ENCODE measurements at regions not wholly inside any gene's neighbourhood (a gene's known extent, or its start where the extent isn't known, plus 50 kb on each side); places are given as distances from the start of the nearest gene placed in this dataset.
A peak's percentile ranks its signal among the peaks of the same experiment; 100 is the strongest.

DNA sequence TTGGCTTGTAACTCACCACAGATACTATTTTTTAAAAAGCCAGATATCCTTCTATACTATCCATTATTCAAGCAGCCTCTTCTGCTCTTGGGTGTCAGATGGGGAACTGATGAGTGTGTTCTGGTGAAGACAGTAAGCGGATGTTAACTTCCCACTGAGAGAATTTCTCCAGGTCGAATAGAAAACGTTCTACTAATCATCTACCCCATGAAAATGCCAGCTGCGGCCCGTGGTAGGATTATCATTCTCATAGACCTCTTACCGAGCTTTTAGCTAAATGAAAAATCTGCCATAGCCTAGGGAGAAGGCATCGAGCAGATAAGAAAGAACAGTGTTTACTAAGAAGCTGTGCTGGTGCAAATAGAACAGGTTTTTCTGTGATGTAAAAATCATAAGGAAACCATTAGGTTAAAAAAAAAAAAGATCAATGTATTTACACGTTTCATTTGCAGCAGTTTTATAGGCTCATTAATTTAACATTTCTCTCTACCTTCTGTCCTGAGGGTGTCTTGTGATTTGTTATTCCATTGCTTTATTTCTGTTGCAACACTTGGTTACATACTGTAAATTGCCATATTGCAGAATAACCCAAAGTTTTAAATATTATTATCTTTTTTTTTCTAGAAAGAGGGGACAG, 1521.5 kb upstream of the ZEB2 start:
- DNase-seq: no peak

DNA sequence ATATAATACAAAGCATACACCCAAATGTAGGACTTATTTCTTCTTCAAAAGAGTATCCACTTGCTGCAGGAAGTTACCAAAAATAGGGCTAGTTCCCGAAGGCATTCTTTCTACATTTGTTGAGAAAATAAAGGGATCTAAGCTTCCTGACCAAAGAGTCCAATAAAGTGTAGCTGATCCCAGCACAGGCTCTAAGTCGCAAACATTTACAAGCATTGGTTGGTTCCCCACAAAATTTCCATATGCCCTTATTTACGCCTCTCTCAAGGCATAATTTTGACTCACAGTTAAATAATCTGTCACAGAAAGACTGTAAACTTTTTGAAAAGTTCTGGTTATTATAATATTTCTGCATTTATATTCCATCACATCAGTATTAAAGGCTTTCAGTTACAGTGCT, 1520.1 kb upstream of the ZEB2 start:
- DNase-seq: no peak

DNA sequence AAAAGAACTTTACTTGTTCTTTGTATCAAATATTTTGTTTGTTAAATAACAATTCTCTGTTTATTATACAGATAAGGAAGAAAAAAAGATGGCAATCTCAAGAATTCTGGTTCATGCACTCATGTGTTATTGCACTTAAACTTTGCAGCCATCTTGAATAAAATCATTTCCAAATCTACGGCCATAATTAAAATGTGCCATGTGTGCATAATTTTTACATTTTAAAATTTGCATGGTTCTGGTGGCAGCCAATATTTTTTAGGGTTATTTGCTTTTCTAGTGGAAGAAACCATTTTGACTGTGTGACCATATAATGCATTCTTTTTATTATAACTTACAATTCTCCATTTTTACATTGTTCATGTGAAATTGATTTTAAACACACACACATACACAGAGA, 1518.1 kb upstream of the ZEB2 start:
- no peak for DNase-seq

DNA sequence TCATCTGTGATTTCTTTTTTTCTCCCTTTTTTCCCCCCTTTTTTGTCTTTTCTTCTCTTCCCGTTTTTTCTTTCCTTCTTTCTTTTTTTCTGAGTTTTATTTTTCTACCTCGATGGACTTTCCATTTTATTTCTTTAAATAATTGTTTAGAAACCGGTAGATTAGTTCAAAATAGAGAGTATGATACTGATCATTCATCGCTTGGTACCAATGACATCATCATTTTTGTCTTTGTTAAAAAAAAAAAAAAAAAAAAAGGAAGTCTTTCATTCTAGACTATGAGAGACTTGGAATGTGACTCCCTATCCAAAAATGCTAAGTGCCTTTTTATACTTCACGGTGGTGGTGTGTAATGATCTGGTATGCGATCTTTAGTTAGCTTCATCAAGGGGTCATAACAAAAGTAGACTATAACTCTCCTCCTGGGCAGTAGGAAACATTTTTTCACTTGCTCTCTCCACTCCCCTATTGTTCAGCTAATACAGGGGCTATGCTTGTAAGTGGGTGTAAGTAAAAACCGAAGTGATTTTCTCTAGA, 1517.5 kb upstream of the ZEB2 start:
- peak; percentile 45 for DNase-seq

- peak; percentile 43 for DNase-seq
These were observed 1511.2 kb upstream of the ZEB2 start for GRCh38 chr2:146031158-146031557.

DNA sequence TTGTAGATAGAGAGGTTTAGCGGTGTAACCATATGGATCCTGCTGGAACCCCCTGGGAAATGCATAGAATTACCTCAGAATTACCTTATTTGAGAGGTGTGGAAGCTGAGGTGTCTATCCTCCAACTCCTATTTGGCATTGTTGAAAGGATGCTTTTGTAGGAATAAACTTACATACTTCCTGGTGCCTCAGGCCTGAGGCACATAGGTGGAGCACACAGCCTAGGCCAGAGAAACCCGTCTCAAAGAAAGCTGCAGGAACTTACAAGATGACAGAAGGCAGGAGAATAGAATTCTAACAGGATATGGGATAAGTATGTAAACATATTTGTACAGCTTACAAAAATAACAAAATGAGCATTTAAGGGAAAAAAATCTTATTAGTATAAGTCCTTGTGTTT, 1507.2 kb upstream of the ZEB2 start:
- no peak for DNase-seq

GRCh38 chr2:146025519-146025918, 1505.6 kb upstream of the ZEB2 start:
- DNase-seq: no peak

DNA sequence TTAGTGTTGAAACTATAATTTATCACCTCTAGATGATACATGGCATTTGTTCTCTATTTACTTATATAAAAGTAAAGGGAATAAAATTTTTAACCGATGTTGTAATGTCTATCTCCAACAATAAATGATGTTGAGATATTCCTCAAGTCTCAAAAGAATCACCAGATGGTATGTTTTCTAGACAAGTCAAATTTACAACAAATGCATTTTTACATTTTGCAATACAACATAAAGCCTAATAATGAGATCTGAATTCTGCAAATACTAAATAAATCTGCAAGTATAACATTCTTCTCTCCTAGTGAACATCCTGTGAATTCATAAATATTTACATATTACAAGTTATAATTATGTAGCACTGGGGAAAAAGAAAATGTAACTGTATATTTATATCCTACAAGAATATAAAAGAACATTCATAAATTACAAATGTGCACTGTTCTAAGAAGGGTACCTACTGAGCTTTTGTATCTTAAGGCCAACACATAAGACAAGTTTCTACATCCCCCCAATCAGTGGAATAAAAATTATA, 1504.4 kb upstream of the ZEB2 start:
- DNase-seq: no peak

GRCh38 chr2:146004462-146004861, 1484.5 kb upstream of the ZEB2 start:
- peak; percentile 86 for DNase-seq

- DNase-seq: no peak
These were observed 1483.4 kb upstream of the ZEB2 start for GRCh38 chr2:146003337-146003736.

GRCh38 chr2:145994910-145995309, 1475.0 kb upstream of the ZEB2 start:
- no peak for DNase-seq

- no peak for DNase-seq
These were observed 1472.7 kb upstream of the ZEB2 start for GRCh38 chr2:145992572-145992971.

DNA sequence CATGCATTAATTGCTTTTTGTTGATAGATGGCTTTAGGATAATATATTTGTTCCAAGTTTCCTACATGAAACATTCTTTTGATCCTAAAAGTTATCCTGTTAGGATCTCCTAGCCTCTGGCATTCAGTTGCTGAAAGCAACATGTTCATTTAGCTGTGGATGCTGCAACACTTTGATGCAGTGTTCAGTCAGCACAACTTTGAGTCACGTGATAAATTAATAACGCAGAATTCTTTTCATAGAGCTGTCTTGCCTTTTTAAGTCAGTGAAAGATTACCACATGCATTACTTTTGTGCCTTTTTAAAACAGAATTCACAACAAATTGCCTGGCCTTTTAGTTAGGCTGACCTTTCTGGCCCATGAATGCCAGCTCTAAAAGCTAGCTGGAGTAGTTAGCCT, 1467.9 kb upstream of the ZEB2 start:
- peak; percentile 1 for DNase-seq

DNA sequence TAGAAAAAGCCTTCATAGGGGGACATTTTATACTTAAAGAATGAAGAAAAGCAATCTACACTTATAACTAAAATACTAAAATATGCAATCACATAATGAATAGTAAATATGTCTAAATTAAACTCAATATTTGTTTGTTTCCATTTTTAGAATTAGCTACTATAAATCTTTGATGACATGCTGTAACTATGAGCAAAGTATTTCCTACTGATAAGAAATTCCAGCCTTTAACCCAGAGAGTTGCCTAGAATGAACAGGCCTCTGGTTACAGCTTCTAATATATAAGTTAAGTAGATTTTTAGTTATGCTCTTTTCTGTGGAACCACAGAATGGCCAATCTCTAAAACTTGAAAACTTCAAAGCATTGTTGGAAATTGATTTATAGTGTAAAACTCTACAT, 1465.6 kb upstream of the ZEB2 start:
- no peak for DNase-seq

DNA sequence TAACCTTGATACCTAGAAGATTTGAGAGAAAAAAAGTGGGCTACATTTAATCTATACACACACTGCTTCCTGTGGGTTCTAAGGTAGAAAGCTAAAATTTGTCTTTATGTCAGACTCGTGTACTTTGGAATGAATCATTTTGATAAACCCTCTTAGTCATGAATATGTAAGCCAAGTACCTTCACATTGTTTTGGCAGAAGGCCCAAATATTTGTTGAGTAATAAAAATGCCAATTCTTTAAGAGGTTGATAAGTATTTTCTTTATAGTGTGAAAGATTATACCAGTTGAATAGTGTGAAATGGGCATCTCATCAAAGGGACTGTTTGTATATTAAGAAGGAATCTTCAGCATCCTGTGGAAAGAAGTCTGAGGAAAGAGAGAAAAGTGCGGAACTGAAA, 1464.7 kb upstream of the ZEB2 start:
- DNase-seq: peak; percentile 75

DNA sequence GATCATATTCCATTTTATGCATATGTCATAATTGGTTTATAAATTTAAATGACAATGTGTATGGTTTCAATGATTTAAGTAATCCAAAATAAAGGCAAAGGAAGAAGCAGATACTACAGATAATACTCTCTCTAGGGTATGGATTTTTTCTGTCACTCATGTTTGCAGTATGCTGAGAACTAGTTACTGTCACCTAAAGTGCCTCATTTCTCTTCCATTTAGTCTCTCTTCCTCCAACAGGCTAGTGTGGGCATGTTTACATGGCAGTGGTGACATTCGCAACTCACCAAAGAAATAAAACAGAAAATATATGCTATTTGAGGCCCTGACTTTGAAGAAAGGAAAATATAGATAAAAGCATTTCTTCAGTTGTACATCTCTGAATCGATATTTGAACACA, 1460.4 kb upstream of the ZEB2 start:
- no peak for DNase-seq

- no peak for DNase-seq
These were observed 1455.5 kb upstream of the ZEB2 start for GRCh38 chr2:145975406-145975805.

- no peak for DNase-seq
These were observed 1441.9 kb upstream of the ZEB2 start for GRCh38 chr2:145961846-145962245.

DNA sequence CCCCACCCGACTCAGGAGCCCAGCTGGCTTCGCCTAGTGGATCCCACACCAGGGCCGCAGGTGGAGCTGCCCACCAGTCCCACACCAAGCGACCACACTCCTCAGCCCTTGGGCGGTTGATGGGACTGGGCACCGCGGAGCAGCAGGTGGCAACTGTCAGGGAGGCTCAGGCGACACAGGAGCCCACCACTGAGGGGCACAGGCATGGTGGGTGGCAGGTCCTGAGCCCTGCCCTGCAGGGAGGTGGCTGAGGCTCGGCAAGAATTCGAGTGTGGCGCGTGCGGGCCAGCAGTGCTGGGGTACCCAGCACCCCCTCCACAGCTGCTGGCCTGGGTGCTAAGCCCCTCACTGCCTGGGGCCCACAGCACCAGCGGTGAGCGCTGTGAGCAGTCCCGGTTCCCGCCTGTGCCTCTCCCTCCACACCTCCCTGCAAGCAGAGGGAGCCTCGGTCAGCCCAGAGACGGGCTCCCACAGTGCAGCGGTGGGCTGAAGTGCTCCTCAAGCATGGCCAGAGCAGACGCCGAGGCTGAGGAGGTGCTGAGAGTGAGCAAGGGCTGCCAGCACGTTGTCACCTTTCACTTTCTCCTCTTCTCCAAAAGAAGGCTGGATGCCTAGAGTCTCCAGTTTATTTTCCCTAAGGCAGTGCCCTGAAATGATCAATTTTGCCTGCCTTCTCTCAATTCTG, 1440.7 kb upstream of the ZEB2 start:
- no peak for DNase-seq

DNA sequence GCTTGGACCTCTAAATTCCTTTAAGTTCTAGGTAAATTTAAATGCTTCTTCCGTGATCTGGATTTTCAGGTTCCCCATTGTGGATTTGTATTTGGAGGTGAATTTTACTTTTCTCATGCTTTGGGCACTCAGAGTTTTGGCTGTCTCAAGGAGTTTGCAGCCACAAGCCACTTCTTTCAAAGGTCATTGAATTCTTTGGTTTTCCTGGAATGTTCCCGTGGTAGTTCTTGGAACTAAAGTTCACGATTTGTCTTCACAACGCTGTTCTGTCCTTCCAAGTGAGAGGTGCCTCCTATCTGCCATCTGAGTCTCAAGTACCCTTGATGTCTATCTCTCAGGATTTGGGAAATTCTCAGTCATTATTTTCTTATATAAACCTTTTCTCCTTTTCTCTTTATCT, 1438.7 kb upstream of the ZEB2 start:
- DNase-seq: no peak

DNA sequence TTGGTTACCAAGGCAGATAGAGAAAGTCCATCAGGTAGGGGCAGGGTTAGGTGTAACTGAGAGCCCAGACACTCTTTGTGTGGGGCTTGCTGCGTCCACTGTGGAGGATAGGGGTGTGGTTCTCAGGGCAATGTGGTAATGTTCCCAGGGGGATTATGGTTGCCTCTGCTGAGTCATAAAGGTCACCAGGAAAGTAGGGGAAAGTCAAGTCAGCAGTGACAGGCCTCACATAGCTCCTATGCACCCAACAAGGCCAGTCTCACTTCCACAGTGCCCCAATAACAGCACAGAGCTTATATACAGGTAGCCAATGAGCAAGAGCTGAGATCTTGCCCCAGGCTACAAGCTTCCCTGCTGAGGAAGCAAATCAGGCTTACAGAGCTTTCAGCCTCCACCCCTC, 1438.0 kb upstream of the ZEB2 start:
- peak; percentile 4 for DNase-seq

DNA sequence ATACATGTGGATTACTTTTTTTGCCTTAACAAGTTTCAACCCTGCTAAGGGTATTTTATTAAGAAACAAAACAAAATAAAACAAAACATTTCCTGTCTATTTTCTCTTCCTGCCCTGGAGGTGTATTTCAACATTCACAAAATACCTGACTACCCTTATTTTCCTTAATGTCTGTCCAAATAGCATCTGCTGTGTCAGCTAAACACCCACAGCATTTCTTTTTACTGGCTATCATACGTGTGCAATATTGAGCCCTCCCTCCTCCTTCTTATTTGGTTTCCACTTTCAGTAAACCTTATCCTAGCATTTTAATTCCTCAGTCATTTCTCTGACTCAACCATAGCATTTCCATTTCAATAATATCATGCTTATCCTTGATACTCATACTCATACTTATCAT, 1420.0 kb upstream of the ZEB2 start:
- no peak for DNase-seq

GRCh38 chr2:145935016-145935415, 1415.1 kb upstream of the ZEB2 start:
- no peak for DNase-seq

- no peak for DNase-seq
These were observed 1412.0 kb upstream of the ZEB2 start for GRCh38 chr2:145931781-145932395.

All from fibroblast of skin of right biceps (primary cell).